Endothelial cell of umbilical vein (primary cell): ENCODE measurements at regions not wholly inside any gene's neighbourhood (a gene's known extent, or its start where the extent isn't known, plus 50 kb on each side); places are given as distances from the start of the nearest gene placed in this dataset.

Experiments
- BruUV-seq: library from RNA; stranded (reverse); fragments of 400-500 nt; replicated peaks from 2 replicates; lab custom pipeline; 2021; lab: Mats Ljungman, UMichigan
- CTCF ChIA-PET: fragments of 300-600, 350-600 bp; sonication (Branson Sonifier 250); formaldehyde crosslinking; loops from one replicate; lab custom pipeline; 2021; ENCODE audit warnings: antibody characterized with exemption, inconsistent platforms; lab: Charles Lee
- POLR2A ChIA-PET: fragments of 300-600, 350-600 bp; sonication (Branson Sonifier 250); formaldehyde crosslinking; loops from one replicate; lab custom pipeline; 2021; ENCODE audit warnings: antibody characterized with exemption, inconsistent platforms; lab: Charles Lee
- DNase-seq: peaks from one replicate; pipeline ENCODE4 v3.0.0-alpha.2; 2011; ENCODE audit warnings: low read depth, low spot score
- FAIRE-seq: peaks from 2 replicates; lab custom pipeline; 2011; peaks lifted over from hg19 to GRCh38; lab: Jason Lieb, UNC
- H2AFZ ChIP-seq: 2 replicates; pipeline ENCODE4 v1.6.0; 2012; ENCODE audit warnings: low read depth, low read length, control low read depth, inconsistent platforms
- H3K27ac ChIP-seq: 2 replicates; pipeline ENCODE4 v1.5.1; 2011; ENCODE audit warnings: low read depth, mild to moderate bottlenecking, control low read depth, low read length, moderate library complexity; ENCODE audit not compliant: insufficient read depth
- H3K27me3 ChIP-seq, 2 experiments: 2 replicates each; pipeline versions ENCODE4 v1.6.0 to v1.6.1; 2011; ENCODE audit warnings: low read length in 2 of 2, mixed read lengths in 1 of 2; ENCODE audit not compliant: control insufficient read depth in 2 of 2, insufficient read depth in 2 of 2
- H3K36me3 ChIP-seq, 2 experiments: 2 replicates in 1 of 2; 3 replicates in 1 of 2; pipeline ENCODE4 v1.5.1; 2011; ENCODE audit warnings: low read length in 2 of 2, mild to moderate bottlenecking in 1 of 2, moderate library complexity in 1 of 2; ENCODE audit not compliant: control insufficient read depth in 2 of 2, insufficient read depth in 2 of 2; ENCODE audit errors: extremely low read depth in 1 of 2
- H3K4me1 ChIP-seq: 3 replicates; pipeline ENCODE4 v1.5.1; 2011; ENCODE audit warnings: mild to moderate bottlenecking, low read length; ENCODE audit not compliant: control insufficient read depth, insufficient read depth; ENCODE audit errors: extremely low read depth
- H3K4me2 ChIP-seq: 2 replicates; pipeline ENCODE4 v1.6.1; 2011; ENCODE audit warnings: low read length, control low read depth, mixed read lengths; ENCODE audit not compliant: insufficient read depth
- H3K4me3 ChIP-seq, 3 experiments: fragments of 200-600 bp in 1 of 3; sonication (generic), shearing (Covaris generic) in 1 of 3; replicated peaks in 1 of 3; 2 replicates each; pipeline ENCODE4 v1.5.1; 2011 to 2016; ENCODE audit warnings: control low read depth in 3 of 3, low read length in 3 of 3, mild to moderate bottlenecking in 2 of 3, inconsistent platforms in 1 of 3, low read depth in 1 of 3, moderate library complexity in 1 of 3; ENCODE audit not compliant: insufficient read depth in 1 of 3
- H3K79me2 ChIP-seq: 2 replicates; pipeline ENCODE4 v1.6.0; 2012; ENCODE audit warnings: low read length, inconsistent platforms; ENCODE audit not compliant: control insufficient read depth, insufficient read depth
- H3K9ac ChIP-seq: replicated peaks from 2 replicates; pipeline ENCODE3; 2011; ENCODE audit warnings: low read length, control low read depth; ENCODE audit not compliant: insufficient read depth; ENCODE audit errors: extremely low read depth
- H3K9me1 ChIP-seq: replicated peaks from 3 replicates; pipeline ENCODE4 v1.6.0; 2011; ENCODE audit warnings: mild to moderate bottlenecking, low read length; ENCODE audit not compliant: control insufficient read depth, insufficient read depth; ENCODE audit errors: extremely low read depth
- H3K9me3 ChIP-seq: replicated peaks from 2 replicates; pipeline ENCODE4 v1.5.1; 2012; ENCODE audit warnings: low read length, inconsistent platforms; ENCODE audit not compliant: control insufficient read depth, insufficient read depth
- H4K20me1 ChIP-seq: replicated peaks from 2 replicates; pipeline ENCODE3; 2011; ENCODE audit warnings: mild to moderate bottlenecking, low read length; ENCODE audit not compliant: control insufficient read depth, insufficient read depth; ENCODE audit errors: extremely low read depth
- EZH2 ChIP-seq: IDR thresholded peaks from 2 replicates; pipeline ENCODE4 v1.6.1; 2012; ENCODE audit warnings: borderline replicate concordance, low read depth, mild to moderate bottlenecking, moderate library complexity, low read length, inconsistent platforms; ENCODE audit not compliant: severe bottlenecking
- FOS ChIP-seq: IDR thresholded peaks from 2 replicates; pipeline ENCODE4 v1.6.1; 2011; ENCODE audit warnings: mild to moderate bottlenecking, low read length, moderate library complexity, borderline replicate concordance; ENCODE audit not compliant: insufficient read depth
- GATA2 ChIP-seq: IDR thresholded peaks from 2 replicates; pipeline ENCODE4 v1.7.0; 2011; ENCODE audit warnings: low read depth, mild to moderate bottlenecking, moderate library complexity, mixed read lengths, low read length; ENCODE audit not compliant: insufficient read length, insufficient read depth
- JUN ChIP-seq: IDR thresholded peaks from 2 replicates; pipeline ENCODE4 v1.6.1; 2011; ENCODE audit warnings: borderline replicate concordance, low read depth; ENCODE audit not compliant: insufficient read length, insufficient read depth
- MYC ChIP-seq: IDR thresholded peaks from one replicate; pipeline ENCODE4 v1.6.1; 2011; ENCODE audit warnings: mild to moderate bottlenecking, low read depth, low read length
- POLR2A ChIP-seq: IDR thresholded peaks from 2 replicates; pipeline ENCODE4 v1.6.1; 2012; ENCODE audit warnings: low read depth, mild to moderate bottlenecking, control low read depth, low read length
- POLR2AphosphoS5 ChIP-seq: IDR thresholded peaks from 2 replicates; pipeline ENCODE4 v1.6.1; 2012; ENCODE audit warnings: low read depth, mild to moderate bottlenecking, control low read depth, low read length, moderate library complexity; ENCODE audit not compliant: insufficient read depth
- dilution Hi-C: fragments of 300-500 bp; cut with MboI; formaldehyde crosslinking; loops from one replicate; pipeline ENCODE4 v1.15.0; 2019; ENCODE audit warnings: low sequenced_read_pairs; ENCODE audit not compliant: extremely low pct_ligation_motif_present
- intact Hi-C: fragments of 100-400 bp; cut with micrococcal nuclease; formaldehyde crosslinking; loops from one replicate; pipeline ENCODE4 v1.10.0; 2022
- TF ChIP-seq, protein P1 (sequence below): IDR thresholded peaks from 2 replicates; pipeline ENCODE4 v1.6.1; 2011; ENCODE audit not compliant: insufficient read depth, insufficient read length
- TF ChIP-seq, protein P2 (sequence below), 2 donors: IDR thresholded peaks; 1 replicate in 1 of 2; 2 replicates in 1 of 2; pipeline ENCODE4 v1.5.1; 2011; ENCODE audit warnings: low read length in 2 of 2, mild to moderate bottlenecking in 2 of 2, moderate library complexity in 2 of 2, control low read depth in 1 of 2, inconsistent platforms in 1 of 2, low read depth in 1 of 2; ENCODE audit not compliant: insufficient read depth in 1 of 2; ENCODE audit errors: extremely low read depth in 1 of 2

DNA sequence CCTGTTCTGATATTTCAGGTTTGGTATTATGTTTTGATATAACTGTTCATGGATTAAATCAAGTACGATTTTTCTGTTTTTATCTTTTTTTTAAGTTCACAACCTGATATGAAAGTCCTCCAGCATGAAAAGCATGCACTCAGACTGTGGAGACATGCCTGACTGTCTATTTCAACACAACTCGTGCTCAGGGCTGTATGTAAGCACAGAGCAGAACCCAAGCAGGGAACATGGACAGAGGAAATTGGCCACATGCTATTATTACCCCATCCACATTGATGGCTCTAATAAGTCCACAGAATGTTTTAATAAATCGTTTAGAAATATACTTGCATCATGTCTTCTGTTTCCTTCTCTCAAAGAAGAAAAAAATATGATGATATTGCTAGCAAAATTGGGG, 730.4 kb downstream of the C6orf118 start:
- no peaks in the 10 kb centered on the region for H3K27me3 ChIP-seq
- H3K36me3 ChIP-seq: no peaks in the 10 kb centered on the region
- H3K9ac ChIP-seq: no peak overlapping the region
- H3K27ac ChIP-seq: no peak overlapping the region
- no TSS peak for BruUV-seq
- intact Hi-C loops (no loop called here), dilution Hi-C loops (no loop called here)
- no peak for TF ChIP-seq POLR2A
- no peak for TF ChIP-seq MYC
- TF ChIP-seq, protein P1, sequence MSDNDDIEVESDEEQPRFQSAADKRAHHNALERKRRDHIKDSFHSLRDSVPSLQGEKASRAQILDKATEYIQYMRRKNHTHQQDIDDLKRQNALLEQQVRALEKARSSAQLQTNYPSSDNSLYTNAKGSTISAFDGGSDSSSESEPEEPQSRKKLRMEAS: no peak
- TF ChIP-seq GATA2: no peak
- no peak for TF ChIP-seq POLR2AphosphoS5
- TF ChIP-seq EZH2: no peak
- no peak for TF ChIP-seq JUN
- POLR2A ChIA-PET: no interaction called here
- no peaks in the 10 kb centered on the region for H3K79me2 ChIP-seq
- no peak overlapping the region for H3K4me3 ChIP-seq
- no peak overlapping the region for H2AFZ ChIP-seq
- H3K4me1 ChIP-seq: no peaks in the 10 kb centered on the region
- FAIRE-seq: no peak
- no peaks in the 10 kb centered on the region for H3K9me3 ChIP-seq
- no peak for DNase-seq
- no peaks in the 10 kb centered on the region for H4K20me1 ChIP-seq
- H3K4me2 ChIP-seq: no peak overlapping the region
- no peaks in the 10 kb centered on the region for H3K9me1 ChIP-seq
- CTCF ChIA-PET: no interaction called here

- no peak overlapping the region for H3K4me2 ChIP-seq
- dilution Hi-C loops (no loop called here), intact Hi-C loops (no loop called here)
- ChIA-PET POLR2A (no interaction called here), CTCF (no interaction called here)
- DNase-seq (no peak), FAIRE-seq (no peak)
- no peak overlapping the region for H2AFZ ChIP-seq
- H3K9me1 ChIP-seq: no peaks in the 10 kb centered on the region
- H3K27ac ChIP-seq: no peak overlapping the region
- no peak overlapping the region for H3K9ac ChIP-seq
- no peaks in the 10 kb centered on the region for H3K27me3 ChIP-seq
- H3K4me1 ChIP-seq: no peaks in the 10 kb centered on the region
- no peak for TF ChIP-seq MYC
- no peak for TF ChIP-seq POLR2A
- TF ChIP-seq, protein P2, sequence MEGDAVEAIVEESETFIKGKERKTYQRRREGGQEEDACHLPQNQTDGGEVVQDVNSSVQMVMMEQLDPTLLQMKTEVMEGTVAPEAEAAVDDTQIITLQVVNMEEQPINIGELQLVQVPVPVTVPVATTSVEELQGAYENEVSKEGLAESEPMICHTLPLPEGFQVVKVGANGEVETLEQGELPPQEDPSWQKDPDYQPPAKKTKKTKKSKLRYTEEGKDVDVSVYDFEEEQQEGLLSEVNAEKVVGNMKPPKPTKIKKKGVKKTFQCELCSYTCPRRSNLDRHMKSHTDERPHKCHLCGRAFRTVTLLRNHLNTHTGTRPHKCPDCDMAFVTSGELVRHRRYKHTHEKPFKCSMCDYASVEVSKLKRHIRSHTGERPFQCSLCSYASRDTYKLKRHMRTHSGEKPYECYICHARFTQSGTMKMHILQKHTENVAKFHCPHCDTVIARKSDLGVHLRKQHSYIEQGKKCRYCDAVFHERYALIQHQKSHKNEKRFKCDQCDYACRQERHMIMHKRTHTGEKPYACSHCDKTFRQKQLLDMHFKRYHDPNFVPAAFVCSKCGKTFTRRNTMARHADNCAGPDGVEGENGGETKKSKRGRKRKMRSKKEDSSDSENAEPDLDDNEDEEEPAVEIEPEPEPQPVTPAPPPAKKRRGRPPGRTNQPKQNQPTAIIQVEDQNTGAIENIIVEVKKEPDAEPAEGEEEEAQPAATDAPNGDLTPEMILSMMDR (IDR thresholded peaks at IDR 0.05; ENCODE audit: extremely low read depth in 1 of 2, insufficient read depth in 1 of 2, low read depth in 1 of 2, low read length in 2 of 2): no peak
- no peak for TF ChIP-seq FOS
- no peak for TF ChIP-seq EZH2
- TF ChIP-seq, protein P1: no peak
- TF ChIP-seq GATA2: no peak
- no peak for TF ChIP-seq POLR2AphosphoS5
- TF ChIP-seq JUN: no peak
- no TSS peak for BruUV-seq
- no peaks in the 10 kb centered on the region for H3K9me3 ChIP-seq
- no peak overlapping the region for H3K4me3 ChIP-seq
- H3K36me3 ChIP-seq: no peaks in the 10 kb centered on the region
- H4K20me1 ChIP-seq: no peaks in the 10 kb centered on the region
- H3K79me2 ChIP-seq: no peaks in the 10 kb centered on the region
Observed at GRCh38 chr6:164578616-164579015, 730.8 kb downstream of the C6orf118 start.
